ENCODE measurements at regions not wholly inside any gene's neighbourhood (a gene's known extent, or its start where the extent isn't known, plus 50 kb on each side); places are given as distances from the start of the nearest gene placed in this dataset.

DNA sequence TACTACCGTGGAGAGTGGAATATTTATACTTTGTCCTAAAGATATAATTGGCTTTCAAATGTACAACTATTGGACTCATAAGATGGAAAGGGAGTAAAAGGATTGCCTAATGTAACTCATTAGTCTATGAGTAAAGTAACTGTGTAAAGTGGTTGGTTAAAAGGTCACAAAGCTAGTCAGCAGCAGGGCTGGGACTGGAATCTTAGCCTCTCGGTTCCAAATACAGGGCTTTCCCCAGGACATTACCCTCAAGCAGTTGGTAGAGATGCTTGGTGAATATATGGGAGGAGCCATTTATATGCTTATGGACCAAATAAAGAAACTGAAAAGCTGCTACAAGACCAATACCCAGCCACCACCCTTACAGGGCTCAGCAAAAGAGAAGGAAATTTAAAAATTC, 283.7 kb downstream of the HLX start:
- no peak for DNase-seq (ENCODE audit: low spot score)

DNA sequence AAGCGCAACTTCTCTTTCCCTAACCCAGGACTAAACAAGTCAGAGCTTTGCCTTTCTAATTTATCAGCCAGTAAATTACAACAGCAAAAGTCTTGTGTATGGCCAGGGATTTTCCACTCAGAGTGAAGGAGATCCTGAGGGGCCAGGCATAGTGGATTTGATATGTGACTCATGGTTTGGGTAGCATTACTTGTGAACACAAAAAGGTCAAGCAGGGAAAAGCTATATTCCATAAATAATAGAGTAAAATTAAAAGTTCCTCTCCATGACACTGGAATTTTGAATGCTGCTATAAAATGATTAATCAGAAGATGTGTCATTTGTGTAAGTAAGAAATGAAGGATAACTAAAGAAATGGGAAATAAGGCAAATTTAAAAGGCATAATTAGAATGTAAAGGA, 284.8 kb downstream of the HLX start:
- peak; percentile 28 for DNase-seq (ENCODE audit: low spot score)

DNA sequence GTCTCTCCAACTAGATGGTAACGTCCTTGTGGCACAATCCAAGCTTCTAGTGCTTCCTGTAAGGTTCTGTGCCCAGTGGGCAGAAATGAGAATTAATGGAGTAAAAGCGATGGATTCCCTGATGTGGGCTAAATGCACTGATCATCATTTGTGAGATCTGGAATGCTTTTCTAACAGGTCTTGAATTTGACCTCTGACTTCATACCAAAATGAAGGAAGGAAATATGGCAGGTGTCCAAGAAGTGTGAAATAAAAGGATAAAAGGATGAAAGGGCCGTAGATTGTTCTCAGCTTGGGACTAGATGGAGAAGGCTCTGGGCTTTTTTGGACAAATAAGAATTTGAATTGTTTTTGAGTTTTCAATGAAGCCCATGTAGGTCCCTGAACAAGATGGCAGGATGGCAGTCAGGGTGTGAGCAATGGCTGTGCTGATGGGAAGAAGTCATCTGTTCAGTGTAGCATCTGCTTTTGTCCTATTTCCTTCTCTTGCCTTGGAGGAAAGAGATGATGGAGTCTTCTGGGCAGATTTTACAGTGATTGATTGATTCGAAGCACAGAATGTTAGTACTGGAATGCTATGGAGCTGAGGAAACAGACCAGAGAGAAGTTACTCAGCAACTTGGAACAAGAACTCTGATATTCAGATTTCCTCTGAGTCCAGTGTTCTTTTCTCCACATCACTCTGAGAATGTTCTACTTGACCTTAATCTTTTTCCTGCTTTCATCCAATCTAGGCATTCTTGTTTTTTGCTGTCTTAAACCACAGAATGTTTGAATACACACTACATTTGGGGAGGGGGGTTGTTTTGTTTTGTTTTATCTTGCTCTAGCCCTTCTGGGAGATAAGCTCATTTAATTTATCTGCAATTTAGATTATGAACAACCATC, 286.0 kb downstream of the HLX start:
- no peak for DNase-seq (ENCODE audit: low spot score)

DNA sequence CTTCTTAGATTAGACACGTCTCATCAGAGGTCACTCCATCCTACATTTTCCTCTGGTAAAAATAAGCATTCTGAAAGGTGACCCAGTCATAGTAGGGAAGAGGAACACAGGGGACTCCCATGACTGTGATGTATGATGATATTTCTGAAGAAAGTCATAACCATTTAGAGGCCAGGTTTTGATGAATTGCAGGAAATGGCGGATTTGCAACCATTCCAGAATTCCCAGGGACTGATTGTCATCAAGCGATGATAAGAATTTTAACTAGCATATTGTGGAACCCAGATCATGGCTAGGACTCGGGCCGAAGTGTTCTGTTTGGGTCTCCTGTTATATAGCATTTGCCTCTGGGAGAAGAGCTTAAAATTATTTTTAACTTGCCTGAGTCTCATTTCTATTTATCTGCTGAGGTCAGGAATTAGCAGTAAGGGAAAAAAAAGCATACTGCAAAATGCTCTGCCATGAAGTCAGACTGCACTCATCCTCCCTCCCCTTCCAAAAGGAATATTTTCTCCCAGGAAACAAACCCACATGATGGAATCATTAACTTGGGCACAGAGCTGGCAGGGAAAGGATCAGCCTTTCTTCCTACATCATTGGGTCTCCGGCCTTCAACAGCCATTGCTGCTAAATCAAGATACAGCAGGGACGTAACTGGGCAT, 286.7 kb downstream of the HLX start:
- no peak for DNase-seq (ENCODE audit: low spot score)

DNA sequence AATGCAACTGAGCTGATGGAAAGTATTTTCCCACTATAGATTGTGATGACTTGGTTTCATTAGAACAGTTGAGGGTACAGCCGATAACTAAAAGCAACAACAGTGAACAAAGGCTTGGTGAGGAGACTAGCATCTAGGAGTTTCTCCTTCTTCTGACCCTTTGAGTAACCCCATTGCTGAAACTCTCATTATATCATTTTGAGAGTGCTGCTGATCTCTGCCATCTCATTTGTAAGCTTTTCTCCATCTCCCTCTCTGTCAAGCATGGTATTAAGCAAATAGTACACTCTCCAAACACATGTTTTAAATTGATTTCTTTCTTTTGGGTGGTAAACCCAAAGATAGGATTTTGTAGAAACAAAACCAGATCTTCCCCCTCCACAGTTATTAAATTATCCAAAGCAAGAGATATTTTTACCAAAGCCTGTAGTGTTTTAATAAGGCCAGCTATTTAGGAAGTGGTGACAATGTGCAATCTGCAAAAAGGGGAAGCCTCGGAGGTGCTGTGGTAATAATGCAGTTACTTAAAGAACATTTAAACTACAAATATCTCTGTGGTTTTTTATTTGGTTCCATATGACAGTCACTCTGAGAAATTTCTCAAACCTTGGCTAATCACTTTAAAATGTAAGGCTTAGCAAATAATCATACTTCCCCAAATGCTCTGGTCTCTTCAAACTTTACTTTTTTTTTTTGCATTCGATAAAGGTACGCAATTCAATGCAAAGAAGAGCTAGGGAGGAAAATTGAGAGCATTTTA, 287.5 kb downstream of the HLX start:
- no peak for DNase-seq (ENCODE audit: low spot score)

DNA sequence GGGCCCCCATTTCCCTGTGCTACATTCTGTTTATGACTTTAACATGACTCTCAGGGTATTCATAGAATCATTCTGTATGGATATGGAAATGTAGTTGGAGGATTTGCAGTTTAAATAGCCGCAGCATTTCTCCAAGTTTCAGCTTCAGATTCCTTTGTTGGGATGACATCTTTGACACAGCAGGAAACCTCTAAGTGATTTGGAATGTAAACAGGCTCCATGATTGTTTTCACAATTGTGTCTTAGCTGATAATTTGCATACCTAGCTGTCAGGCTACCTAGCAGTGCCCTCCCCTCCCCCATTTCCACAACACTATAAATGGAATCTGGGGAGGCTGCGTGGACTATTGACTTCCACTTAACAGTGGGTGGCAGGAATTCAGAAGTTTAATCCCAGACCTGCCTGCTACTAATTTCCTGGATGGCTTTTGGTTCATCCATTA, 290.2 kb downstream of the HLX start:
- DNase-seq (ENCODE audit: low spot score), result peak; percentile 33

DNA sequence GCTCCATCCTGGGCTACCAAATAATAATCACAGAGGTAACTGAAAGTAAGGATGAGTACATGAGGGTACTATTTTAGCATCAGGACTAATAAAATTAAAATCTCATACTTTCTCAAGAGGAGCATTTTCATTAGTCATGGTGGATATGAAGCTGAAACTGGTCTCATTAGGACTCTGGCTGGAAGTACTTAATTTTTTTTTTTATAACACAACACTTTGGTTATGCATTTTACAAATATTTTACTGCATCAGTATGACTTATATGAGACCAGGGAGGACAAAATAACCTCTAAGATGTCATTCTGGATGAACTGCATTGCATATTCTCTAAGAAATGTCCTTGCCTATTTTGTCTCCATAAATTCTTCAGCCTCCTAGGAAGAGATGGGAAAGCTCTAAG, 290.9 kb downstream of the HLX start:
- no peak for DNase-seq (ENCODE audit: low spot score)

DNA sequence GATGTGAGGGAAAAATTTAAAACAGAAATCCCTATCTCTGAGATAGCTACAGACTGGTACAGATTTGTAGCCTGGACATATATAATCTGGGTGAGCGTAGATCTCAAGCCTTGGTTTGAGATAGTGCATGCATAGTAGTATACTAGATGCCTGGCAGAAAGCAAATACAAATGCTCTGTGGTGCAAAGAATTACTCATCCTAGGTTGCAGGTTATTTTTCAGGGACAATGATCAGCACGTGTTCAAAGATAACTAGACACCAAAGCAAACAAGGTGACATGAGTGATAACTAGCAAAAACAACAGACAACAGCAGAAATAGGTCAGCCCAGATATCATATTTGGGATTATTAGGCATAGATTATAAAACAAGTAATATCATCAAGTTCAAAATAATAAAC, 292.5 kb downstream of the HLX start:
- DNase-seq (ENCODE audit: low spot score), result no peak

DNA sequence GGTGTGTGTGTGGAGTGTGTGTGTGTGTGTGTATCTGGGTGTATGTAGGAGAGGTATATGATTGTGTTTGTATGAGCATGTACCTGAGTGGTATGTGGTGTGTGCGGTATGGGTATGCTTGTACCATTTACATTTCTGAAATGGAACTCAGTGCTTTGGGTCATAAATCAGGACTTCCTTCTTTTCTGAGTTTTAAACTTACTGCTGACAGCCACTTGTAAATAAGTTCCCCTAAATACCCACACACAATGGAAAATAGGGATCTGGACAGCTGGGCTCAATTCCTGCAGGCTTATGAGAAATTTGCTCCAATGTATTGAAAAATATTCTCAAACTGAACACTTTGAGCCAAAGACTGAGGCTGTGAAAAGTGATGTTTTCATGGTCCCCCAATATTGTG, 293.6 kb downstream of the HLX start:
- no peak for DNase-seq (ENCODE audit: low spot score)

DNA sequence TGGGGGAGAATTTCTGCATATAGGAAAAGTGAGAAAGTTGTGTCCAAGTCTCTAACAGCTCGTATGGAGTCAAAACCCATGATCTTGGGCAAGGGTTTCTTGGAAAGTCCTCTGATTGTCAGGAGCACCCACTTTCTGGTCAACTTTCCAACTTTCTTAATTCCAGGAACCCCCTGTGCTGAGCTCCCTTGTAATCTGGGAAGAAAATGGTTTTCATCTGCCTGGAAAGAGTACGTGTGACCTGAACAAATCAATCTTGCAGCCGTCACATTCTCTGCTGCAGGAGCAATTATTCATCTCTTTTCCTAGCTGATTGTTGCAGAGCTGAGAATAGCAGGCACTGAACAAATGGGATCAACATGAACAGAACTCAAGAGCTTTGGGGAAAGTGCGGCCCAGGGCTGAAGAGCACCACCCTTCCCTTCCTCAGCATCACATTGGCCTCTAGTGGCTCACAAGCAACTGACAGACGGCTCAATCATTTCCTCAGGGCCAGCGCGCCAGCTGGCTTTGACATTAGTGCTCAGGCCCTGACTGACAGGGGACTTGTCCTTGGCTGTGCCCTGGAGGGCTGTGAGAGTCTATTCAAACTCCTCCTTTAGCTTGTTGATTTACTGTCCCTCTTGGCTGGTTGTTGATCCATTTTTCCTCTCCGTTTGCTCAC, 295.2 kb downstream of the HLX start:
- no peak for DNase-seq (ENCODE audit: low spot score)

DNA sequence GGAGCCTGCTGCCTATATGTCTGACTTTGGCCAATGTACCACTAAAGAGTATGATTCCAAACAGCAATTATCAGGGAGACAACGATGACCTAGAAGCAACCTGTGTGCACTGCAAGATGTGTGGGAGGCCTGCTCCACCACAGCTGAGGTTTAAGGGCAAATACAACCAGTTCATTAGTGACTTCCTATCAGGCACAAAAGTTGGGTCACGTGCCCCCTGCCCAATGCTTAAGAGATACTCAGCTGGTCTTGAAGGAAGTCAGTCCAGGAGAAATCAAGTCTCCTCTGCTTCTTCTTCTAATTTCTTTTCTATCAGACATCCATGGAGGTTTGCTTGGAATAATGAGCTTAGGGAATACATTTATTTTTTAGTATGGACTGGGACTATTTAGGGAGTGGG, 296.0 kb downstream of the HLX start:
- DNase-seq (ENCODE audit: low spot score), result no peak

DNA sequence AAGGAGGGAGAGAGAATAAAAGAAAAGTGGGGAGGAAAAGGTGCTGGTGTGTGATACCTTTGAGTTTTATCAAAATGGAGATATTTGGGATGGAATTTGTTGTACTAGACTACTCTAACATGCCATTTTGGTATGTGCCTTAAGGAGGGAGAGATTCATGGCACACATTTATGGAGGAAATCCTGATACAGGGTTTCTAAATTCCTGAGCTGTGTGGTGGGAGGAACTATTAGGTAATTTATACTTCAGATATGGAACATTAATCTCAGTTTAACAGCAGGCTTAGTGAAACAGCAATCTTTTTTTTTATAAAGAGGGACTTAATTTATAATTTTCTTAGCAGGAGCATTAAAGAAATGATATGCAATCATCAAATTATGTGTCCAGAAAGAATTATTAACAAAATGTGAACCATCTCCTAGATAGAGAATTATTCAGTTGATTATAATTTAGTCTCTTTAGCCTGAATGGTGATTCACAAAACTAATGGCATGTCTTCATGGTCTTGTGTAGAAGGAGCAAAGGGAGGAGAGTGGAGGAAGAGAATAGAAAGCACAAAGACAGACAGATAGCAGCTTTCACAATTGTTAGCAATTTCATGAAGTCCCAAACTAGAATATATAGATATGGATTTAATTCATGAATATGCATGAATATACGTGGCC, 301.6 kb downstream of the HLX start:
- no peak for DNase-seq (ENCODE audit: low spot score)

DNA sequence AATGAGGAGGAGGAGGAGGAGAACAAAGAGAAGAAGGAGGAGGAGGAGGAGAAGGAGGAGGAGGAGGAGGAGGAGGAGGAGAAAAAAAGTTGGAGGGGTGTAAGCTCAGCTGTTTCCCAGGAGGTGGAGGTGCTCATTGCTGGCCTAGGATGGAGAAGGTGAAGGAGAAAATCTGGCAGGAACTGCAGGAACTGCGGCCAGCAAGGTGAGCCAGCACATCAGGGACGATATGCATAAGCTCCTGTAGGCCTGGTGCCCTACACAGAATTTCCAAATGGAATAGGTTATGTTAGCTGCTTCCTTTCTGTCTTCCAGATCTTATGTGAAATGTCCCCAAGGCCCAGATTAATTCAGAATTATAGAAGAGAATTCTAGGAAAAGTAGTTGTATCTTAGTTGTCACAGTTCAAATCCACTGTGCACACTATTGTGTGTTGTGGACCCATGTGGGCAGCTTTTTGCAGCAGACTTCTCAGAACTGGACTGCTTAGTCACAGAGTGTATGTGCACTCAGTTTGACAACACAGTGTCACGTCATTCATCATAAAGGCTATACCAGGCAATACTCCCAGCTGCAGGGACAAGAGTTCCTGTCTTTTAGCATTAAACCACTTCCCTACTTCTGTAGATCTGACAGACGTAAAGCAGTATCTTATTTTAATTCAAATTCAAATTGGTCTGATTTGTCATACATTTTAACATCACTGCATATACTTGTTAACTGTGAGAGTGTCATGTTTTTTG, 303.7 kb downstream of the HLX start:
- no peak for DNase-seq (ENCODE audit: low spot score)

DNA sequence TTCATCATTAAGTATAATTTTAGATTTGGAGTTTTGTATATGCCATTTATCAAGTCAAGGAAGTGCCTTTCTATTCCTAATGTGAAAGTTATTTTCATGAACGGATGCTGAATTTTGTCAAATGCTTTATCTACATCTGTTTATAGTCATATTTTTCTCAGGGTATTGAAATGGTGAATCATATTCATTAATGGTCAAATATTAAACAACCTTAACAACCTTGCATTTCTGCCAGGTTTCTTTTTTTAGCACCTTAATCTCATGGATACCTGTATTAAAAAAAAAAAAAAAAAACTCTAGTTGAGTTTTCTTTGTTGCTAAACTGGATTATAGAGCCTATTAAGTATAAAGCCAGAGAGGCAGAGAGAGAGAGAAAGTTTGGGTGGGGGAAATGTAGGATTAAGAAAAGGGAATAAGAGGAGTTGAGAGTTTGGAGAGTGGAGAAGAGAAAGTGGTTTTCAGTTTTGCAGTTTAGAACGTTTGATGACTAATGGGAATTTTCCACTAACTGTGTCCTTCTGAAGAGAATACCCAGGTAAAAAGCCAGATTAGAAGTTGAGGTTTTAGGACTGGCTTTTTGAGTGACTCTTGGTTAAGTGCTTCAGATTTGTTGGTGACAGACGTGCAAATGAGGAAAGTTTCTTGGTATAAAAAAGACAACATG, 305.0 kb downstream of the HLX start:
- no peak for DNase-seq (ENCODE audit: low spot score)

DNA sequence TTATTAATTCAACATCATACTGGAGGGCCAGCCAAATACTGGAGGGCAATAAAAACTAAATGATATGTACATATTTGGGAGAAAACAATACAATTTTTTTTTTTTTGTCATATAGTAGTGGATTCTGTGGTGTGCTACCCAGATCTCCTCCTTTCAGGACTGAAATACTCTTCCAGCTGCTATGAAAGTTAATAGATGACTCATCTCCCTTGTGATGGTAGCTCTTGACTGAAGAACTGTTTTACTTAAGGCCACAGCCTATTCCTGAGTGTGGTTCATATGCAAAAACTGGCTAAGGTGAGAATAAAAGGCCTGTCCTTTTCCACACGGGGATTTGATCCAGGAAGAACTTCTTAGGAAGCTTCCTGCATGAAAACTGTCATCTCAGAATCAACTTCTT, 307.9 kb downstream of the HLX start:
- DNase-seq (ENCODE audit: low spot score), result no peak

DNA sequence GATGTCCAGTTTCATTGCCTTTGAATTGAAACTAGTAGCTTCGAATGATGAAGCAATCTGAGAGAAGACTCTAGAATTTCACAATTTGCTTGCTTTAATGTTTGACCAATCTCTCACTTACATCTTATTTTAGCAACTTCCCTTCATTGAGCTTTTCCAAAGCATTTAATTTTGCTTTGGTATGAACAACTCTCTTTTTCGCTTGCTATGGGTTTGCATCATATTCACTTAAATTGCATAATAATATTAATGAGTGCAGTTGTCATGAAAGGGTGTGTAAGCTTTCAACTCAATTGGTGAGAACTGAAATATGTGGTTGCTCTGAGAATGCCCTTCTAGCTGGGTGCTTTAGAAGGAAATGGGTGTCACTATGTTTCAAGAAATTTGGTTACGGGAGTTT, 309.2 kb downstream of the HLX start:
- no peak for DNase-seq (ENCODE audit: low spot score)

DNA sequence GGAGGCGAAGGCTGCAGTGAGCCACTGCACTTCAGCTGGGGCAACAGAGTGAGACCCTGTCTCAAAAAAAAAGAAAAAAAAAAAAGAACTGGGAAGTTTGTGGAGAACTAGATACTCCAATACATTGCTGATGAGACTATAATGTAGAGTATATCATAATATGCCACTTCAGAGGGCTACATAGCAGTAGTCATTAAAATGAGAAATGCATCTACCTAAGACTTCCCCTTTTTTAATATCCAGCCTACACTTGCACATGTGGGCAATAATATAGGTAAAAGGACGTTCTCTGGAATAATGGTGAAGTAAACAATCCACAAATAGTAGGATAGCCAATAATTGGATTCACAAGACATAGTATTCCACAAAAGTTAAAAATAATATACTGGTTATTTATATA, 311.0 kb downstream of the HLX start:
- DNase-seq (ENCODE audit: low spot score), result no peak

DNA sequence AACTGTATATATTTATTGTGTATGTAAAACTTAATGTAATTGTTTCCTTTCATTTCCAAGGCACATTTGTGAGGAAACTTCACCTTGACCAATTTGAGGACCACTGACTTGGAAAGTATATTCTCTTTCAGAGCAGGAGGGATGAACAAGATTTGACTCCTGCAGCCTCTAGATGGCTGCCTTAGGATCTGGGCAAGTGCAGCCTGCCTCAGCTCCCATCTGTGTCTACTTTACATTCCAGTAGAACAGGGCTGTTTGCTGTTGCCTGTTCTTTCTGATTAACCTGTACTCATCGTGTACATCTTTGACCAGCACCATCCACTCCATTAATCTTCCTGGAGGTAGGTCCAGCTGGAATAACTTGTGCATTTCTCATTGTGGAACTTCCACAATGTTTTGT, 312.8 kb downstream of the HLX start:
- peak; percentile 13 for DNase-seq (ENCODE audit: low spot score)

DNA sequence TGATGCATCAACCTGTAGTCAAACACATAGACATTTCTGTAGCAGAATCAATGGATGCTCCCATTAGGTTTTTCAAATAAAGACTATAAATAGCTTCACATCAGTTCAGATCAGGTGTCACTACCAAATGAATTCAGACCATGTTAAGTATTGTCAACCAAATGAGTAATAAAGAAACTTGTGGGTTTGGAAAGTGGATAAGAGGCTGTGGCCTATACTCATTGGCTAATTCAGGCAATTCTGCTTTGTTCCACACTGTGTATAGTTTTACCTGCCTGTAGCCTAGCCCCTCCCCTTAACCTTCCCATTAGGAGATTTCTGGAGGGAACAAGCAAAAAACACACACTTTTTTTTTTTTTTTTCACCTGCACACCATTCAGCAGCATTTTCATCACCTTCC, 321.2 kb downstream of the HLX start:
- no peak for DNase-seq (ENCODE audit: low spot score)

DNA sequence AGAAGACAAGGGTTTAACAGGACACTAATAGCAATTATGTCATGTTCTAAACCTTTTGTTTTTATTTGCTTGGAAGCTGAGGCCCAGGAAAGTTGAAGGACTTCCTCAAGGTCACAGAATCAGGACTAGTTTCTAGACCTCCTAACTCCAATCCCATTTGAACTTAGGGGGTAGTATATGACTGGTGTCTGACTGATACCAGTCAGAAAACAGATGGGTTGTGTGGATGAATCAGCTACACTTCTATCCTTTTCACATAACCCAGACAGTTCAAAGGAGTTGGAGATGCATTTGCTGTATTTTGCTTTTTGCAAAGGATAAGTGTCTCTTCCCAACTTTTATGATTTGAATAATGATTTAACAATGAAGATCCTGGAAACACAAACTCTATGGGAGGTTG, 322.5 kb downstream of the HLX start:
- no peak for DNase-seq (ENCODE audit: low spot score)

All from GM03348 (cell line).